Suprapubic skin (tissue), 3 donors: ENCODE measurements at regions not wholly inside any gene's neighbourhood (a gene's known extent, or its start where the extent isn't known, plus 50 kb on each side); places are given as distances from the start of the nearest gene placed in this dataset.

Source experiments
- POLR2A ChIP-seq, 2 donors: fragments of 450-650 bp; IDR thresholded peaks; one replicate each; pipeline ENCODE4 v1.6.1; 2017; ENCODE audit warnings: antibody characterized with exemption in 2 of 2, mild to moderate bottlenecking in 2 of 2, moderate library complexity in 2 of 2
- TF ChIP-seq, protein P1 (sequence below), 2 donors: fragments of 200-600 bp in 1 of 2; fragments of 450-650 bp in 1 of 2; sonication (generic) in 1 of 2; IDR thresholded peaks; one replicate each; pipeline ENCODE4 v1.5.1; 2016 to 2019; ENCODE audit warnings: antibody characterized with exemption in 2 of 2, mild to moderate bottlenecking in 1 of 2, moderate library complexity in 1 of 2

- TF ChIP-seq, protein P1, sequence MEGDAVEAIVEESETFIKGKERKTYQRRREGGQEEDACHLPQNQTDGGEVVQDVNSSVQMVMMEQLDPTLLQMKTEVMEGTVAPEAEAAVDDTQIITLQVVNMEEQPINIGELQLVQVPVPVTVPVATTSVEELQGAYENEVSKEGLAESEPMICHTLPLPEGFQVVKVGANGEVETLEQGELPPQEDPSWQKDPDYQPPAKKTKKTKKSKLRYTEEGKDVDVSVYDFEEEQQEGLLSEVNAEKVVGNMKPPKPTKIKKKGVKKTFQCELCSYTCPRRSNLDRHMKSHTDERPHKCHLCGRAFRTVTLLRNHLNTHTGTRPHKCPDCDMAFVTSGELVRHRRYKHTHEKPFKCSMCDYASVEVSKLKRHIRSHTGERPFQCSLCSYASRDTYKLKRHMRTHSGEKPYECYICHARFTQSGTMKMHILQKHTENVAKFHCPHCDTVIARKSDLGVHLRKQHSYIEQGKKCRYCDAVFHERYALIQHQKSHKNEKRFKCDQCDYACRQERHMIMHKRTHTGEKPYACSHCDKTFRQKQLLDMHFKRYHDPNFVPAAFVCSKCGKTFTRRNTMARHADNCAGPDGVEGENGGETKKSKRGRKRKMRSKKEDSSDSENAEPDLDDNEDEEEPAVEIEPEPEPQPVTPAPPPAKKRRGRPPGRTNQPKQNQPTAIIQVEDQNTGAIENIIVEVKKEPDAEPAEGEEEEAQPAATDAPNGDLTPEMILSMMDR (IDR thresholded peaks at IDR 0.05): peak; percentile 4 to 42
- TF ChIP-seq POLR2A (IDR thresholded peaks at IDR 0.05): no peak
These were observed 157.3 kb upstream of the PTGFR start for GRCh38 chr1:78333502-78333901.
